ENCODE measurements at regions not wholly inside any gene's neighbourhood (a gene's known extent, or its start where the extent isn't known, plus 50 kb on each side); places are given as distances from the start of the nearest gene placed in this dataset.

DNA sequence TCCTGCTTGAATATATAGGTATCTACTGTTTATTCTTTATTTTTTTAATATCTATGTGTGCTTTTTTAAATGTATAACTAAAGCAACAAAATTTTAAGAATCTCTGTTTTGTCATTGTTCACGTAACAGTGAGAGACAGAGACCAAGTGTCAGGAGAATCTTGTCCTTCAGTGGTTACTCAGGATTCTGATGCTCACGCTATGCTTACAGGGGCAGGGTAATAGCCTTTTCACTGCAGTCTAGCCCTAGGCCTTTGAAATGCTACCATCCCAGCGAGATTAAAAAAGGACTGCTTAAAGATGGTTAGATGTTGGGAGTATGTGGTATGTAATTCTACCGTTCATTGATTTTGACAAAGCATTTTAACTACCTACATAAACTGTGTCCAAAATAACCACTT, 71.6 kb upstream of the EGFR start:
- TF ChIP-seq CTCF (IDR thresholded peaks at IDR 0.05 in 4 of 5, conservative IDR thresholded peaks at IDR 0.05 in 1 of 5) = no peak
- TF ChIP-seq POLR2A (IDR thresholded peaks at IDR 0.05) = no peak

All from gastrocnemius medialis (tissue), 4 donors.